LoVo (cell line): ENCODE measurements at regions not wholly inside any gene's neighbourhood (a gene's known extent, or its start where the extent isn't known, plus 50 kb on each side); places are given as distances from the start of the nearest gene placed in this dataset.
"Not testable (repeated sequence)": the region's sequence is repeated elsewhere in the genome, so short reads cannot be mapped to it uniquely, and the experiment has no call there.

ENCODE experiments used
- DNase-seq: peaks from one replicate; pipeline ENCODE4 v3.0.0-alpha.2; 2016; ENCODE audit warnings: low spot score

- DNase-seq, result not testable (repeated sequence)
These were observed 56.1 kb downstream of the ZNF22 start for GRCh38 chr10:45056806-45057205.

GRCh38 chr10:45058580-45058979 is 57.9 kb downstream of the ZNF22 start:
- no peak for DNase-seq

GRCh38 chr10:45058992-45059561 is 58.4 kb downstream of the ZNF22 start:
- no peak for DNase-seq

- DNase-seq, result no peak
These were observed 58.9 kb downstream of the ZNF22 start for GRCh38 chr10:45059632-45060031.

GRCh38 chr10:45061982-45062381 is 61.3 kb downstream of the ZNF22 start:
- DNase-seq, result no peak

GRCh38 chr10:45063591-45064231 is 63.0 kb downstream of the ZNF22 start:
- no peak for DNase-seq

GRCh38 chr10:45064998-45065397 is 64.3 kb downstream of the ZNF22 start:
- no peak for DNase-seq

GRCh38 chr10:45071043-45071813 is 70.5 kb downstream of the ZNF22 start:
- DNase-seq, result no peak

- DNase-seq, result no peak
These were observed 74.5 kb downstream of the ZNF22 start for GRCh38 chr10:45075216-45075615.

GRCh38 chr10:45075826-45076380 is 75.2 kb downstream of the ZNF22 start:
- no peak for DNase-seq

GRCh38 chr10:45076891-45077290 is 76.2 kb downstream of the ZNF22 start:
- DNase-seq, result no peak

- no peak for DNase-seq
These were observed 79.6 kb downstream of the ZNF22 start for GRCh38 chr10:45080331-45080730.

GRCh38 chr10:45082176-45082575 is 81.5 kb downstream of the ZNF22 start:
- DNase-seq, result no peak

GRCh38 chr10:45091968-45092367 is 91.2 kb downstream of the ZNF22 start:
- DNase-seq, result no peak

GRCh38 chr10:45093945-45094344 is 93.2 kb downstream of the ZNF22 start:
- no peak for DNase-seq

- DNase-seq, result no peak
These were observed 94.6 kb downstream of the ZNF22 start for GRCh38 chr10:45095286-45095685.

GRCh38 chr10:45096001-45096400 is 95.3 kb downstream of the ZNF22 start:
- no peak for DNase-seq

- DNase-seq, result no peak
These were observed 99.7 kb downstream of the ZNF22 start for GRCh38 chr10:45100429-45100828.

- DNase-seq, result no peak
These were observed 104.0 kb downstream of the ZNF22 start for GRCh38 chr10:45104674-45105073.

- DNase-seq, result not testable (repeated sequence)
These were observed 104.6 kb downstream of the ZNF22 start for GRCh38 chr10:45105309-45105708.

GRCh38 chr10:45106236-45106856 is 105.6 kb downstream of the ZNF22 start:
- no peak for DNase-seq

GRCh38 chr10:45111509-45111908 is 110.8 kb downstream of the ZNF22 start:
- no peak for DNase-seq

- DNase-seq, result not testable (repeated sequence)
These were observed 117.2 kb downstream of the ZNF22 start for GRCh38 chr10:45117940-45118339.
